Right cardiac atrium (tissue), 5 donors: ENCODE measurements at regions not wholly inside any gene's neighbourhood (a gene's known extent, or its start where the extent isn't known, plus 50 kb on each side); places are given as distances from the start of the nearest gene placed in this dataset.
"Not testable (repeated sequence)": the region's sequence is repeated elsewhere in the genome, so short reads cannot be mapped to it uniquely, and the experiment has no call there.

Experiments
- ATAC-seq, 2 donors: fragments of 200-7000 bp; cut with Tn5 transposase; one replicate each; pipeline versions ENCODE4 v1.8.0 to v1.9.1; 2020; ENCODE audit warnings: moderate library complexity in 2 of 2, mild to moderate bottlenecking in 1 of 2
- DNase-seq, 3 donors: peaks; one replicate each; pipeline ENCODE4 v3.0.0-alpha.2; 2020
- H3K27ac ChIP-seq: one replicate; pipeline ENCODE4 v1.5.1; 2013; ENCODE audit warnings: mild to moderate bottlenecking, low read length, control low read depth, moderate library complexity
- H3K27me3 ChIP-seq: one replicate; pipeline ENCODE4 v1.6.1; 2013; ENCODE audit not compliant: control insufficient read depth, insufficient read depth
- H3K4me1 ChIP-seq: one replicate; pipeline ENCODE4 v1.6.1; 2013; ENCODE audit warnings: low read length; ENCODE audit not compliant: control insufficient read depth, insufficient read depth
- H3K4me3 ChIP-seq: one replicate; pipeline ENCODE4 v1.5.1; 2013; ENCODE audit warnings: low read length, control low read depth
- H3K9me3 ChIP-seq: one replicate; pipeline ENCODE4 v1.6.1; 2013; ENCODE audit warnings: low read length; ENCODE audit not compliant: control insufficient read depth
- WGBS: extraction: QIAGEN DNeasy Blood & Tissue Kit; methylation state at CpG from one replicate; pipeline ENCODE4 v1.1.7; 2013; 5-methylcytosine and 5-hydroxymethylcytosine counted together
- intact Hi-C, 4 donors: fragments of 100-400 bp; cut with DNase I; formaldehyde crosslinking; loops; one replicate each; pipeline versions ENCODE4 v1.11.0 to v1.14.0; 2022 to 2023
- donor health status: healthy with polysubstance abuse.
- donor health status: DM: no; HTN: yes; CAD: no.
- donor health status: DM: no; HTN: no; CAD: no.
- donor health status: DM: no; HTN: yes; CAD: no; lungs with severe emphysema.
- donor health status: DM: yes; HTN: yes; CAD: no.

DNA sequence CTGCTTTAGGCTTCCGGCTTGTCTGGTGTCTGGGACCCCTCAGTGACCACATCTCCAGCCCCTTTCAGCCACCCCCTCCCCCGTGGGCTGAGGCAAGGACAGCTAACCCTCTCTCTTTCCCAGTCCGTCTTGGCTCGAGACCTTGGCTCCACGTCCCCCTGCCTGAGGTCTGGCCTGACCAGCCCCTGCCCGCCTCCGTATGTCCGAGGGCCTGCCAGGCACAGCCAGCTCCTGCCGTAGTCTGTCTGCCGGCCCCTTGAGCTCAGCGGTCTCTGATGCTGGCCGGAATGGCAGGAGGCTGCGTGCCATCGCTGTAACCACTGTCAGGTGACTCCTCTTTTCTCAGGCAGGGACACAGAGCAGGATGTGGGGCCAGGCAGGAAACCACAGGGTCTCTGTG is 73.3 kb upstream of the LRPAP1 start:
- intact Hi-C loops, result no loop called here
- no peaks in the 10 kb centered on the region for H3K4me1 ChIP-seq
- DNase-seq (no peak), ATAC-seq (no peak)
- H3K27ac ChIP-seq, result no peak overlapping the region
- H3K9me3 ChIP-seq, result no peaks in the 10 kb centered on the region
- WGBS, result 75% methylated on average over 14 of the region's 14 CpGs
- no peak overlapping the region for H3K4me3 ChIP-seq
- no peaks in the 10 kb centered on the region for H3K27me3 ChIP-seq

DNA sequence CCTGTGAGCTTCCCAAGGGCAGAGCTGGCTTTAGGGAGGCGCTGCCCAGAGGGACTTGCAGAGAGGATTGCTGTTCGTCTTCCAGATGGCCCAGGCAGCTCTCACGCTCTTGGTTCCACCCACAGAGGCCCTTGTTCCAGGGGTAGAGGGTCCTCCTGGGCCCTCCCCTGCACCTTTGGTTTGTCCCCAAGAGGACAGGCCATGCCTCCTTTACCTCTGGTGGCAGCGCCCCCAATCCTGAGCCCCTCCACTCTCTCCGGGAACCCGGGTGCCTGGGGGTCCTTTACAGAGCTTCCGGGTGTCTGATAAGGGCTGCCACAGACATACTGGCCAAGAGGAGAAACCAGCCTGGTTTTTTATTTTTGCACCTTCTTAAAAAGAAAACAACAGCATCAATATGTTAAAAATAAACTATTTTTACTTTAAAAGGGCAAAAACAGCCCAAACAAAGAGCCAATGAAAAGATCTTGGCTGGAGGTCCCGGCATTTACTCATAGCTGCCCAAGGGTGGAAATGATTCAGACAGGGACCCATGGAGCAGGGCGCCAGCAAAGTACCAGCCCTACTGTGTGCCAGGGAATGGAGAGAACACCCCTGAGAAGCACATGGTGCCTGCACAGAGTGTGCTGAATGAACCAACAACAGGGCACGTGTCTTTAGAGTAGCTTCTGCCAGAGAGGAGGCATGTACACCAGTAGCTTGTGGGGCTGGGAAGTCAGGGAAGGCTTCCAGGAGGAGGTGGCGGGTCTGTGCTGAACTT is 70.8 kb upstream of the LRPAP1 start:
- intact Hi-C loops, H3K27ac ChIP-seq, DNase-seq, H3K9me3 ChIP-seq, H3K4me3 ChIP-seq, H3K27me3 ChIP-seq, H3K4me1 ChIP-seq, ATAC-seq: not testable (repeated sequence)
- WGBS, result 64% methylated on average over 11 of the region's 11 CpGs

DNA sequence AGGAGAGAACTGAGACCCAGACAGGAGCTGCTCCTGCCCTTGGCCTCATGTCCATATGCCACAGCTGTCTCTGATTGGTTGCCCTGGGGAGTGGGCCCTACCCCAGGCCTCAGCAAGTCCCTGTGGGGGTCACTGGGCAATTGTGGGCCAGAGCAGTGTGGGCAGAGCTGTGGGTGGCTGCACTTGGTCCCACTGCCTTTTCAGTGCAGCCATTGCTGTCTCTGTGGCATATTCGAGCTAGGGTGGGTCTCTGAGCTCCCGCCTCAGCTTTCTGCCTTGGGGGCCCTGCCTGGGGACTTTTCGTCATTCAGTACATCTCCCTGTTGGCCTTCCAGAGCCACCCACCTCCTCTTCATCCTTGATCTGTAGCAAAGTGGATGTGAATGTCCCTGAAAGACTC is 69.8 kb upstream of the LRPAP1 start:
- Histone ChIP-seq H3K27ac (no peak overlapping the region), H3K4me1 (no peaks in the 10 kb centered on the region), H3K27me3 (no peaks in the 10 kb centered on the region), H3K9me3 (no peaks in the 10 kb centered on the region), H3K4me3 (no peak overlapping the region)
- no peak for DNase-seq
- no peak for ATAC-seq
- WGBS, result 72% methylated on average over 3 of the region's 3 CpGs
- intact Hi-C loops, result no loop called here

DNA sequence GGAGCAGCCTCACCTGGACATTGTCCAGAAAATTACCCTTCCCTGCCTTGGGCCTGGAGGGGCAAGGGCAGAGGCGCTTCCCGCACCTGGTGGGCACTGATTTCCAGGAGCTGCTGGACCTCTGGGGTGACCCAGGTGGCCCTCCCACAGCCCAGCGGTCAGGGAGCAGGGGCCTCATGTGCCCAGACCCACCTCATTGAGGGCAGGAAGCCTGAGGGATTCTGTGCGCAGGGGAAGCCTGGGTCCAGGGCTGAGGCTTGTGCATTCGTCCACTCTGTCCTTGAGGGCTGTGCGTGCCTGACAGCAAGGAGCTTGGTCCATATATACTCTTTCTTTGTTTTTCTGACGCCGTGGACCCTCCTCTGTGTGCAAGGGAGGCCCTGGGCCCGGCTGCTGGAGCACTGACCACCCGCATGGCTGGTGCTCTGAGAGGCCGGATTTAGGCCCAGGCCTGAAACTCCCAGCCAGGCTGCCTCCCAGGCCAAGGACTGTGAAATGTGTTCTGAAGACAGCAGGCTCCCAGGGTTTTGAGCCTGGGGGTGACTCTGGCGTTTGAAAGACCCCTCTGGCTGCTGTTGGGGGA is 69.0 kb upstream of the LRPAP1 start:
- intact Hi-C loops, H3K4me1 ChIP-seq: not testable (repeated sequence)
- WGBS, result 86% methylated on average over 12 of the region's 12 CpGs

DNA sequence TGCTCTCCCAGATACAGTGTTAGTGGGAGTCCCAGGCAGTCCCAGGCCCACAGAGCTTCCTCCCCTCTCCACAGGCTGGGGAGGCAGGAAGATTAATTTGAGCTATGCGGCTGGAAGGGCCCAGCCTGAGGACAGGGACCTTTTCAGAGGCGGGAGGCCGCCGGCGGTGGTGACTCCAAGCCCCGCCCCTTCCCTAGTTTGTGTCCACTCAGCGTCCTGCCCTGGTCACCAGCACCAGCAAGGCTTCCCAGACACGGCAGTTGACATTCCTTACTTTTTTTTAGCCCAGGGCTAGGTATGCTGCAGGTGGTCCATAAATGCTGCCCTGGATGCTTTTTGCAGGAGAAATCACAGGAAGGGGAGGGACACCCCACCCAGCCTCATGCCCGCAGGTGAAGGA is 67.7 kb upstream of the LRPAP1 start:
- no peaks in the 10 kb centered on the region for H3K9me3 ChIP-seq
- no peaks in the 10 kb centered on the region for H3K4me1 ChIP-seq
- no peak for DNase-seq
- no peak overlapping the region for H3K4me3 ChIP-seq
- ATAC-seq, result no peak
- no peak overlapping the region for H3K27ac ChIP-seq
- 47% methylated on average over 9 of the region's 9 CpGs for WGBS
- intact Hi-C loops, result no loop called here
- no peaks in the 10 kb centered on the region for H3K27me3 ChIP-seq

More for the DNA sequence above, 69.0 kb upstream of the LRPAP1 start:
- not testable (repeated sequence) for ATAC-seq, DNase-seq, H3K9me3 ChIP-seq, H3K27ac ChIP-seq, H3K27me3 ChIP-seq, H3K4me3 ChIP-seq

DNA sequence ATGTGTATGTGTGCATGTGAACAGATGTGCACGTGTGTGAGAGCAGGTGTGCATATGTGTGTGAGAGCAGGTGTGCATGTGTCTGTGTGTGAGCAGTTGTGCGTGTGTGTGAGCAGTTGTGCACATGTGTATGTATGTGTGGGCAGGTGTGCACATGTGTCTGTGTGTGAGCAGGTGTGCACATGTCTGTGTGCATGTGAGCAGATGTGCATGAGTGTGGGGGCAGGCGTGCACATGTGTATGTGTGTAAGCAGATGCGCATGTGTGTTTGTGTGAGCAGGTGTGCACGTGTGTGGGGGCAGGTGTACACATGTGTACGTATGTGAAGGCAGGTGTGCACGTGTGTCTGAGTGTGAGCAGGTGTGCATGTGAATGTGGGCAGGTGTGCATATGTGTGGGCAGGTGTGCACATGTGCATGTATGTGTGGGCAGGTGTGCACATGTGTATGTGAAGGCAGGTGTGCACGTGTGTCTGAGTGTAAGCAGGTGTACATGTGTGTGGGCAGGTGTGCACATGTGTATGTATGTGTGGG is 66.5 kb upstream of the LRPAP1 start:
- intact Hi-C loops, result no loop called here
- WGBS, result 89% methylated on average over 8 of the region's 8 CpGs

DNA sequence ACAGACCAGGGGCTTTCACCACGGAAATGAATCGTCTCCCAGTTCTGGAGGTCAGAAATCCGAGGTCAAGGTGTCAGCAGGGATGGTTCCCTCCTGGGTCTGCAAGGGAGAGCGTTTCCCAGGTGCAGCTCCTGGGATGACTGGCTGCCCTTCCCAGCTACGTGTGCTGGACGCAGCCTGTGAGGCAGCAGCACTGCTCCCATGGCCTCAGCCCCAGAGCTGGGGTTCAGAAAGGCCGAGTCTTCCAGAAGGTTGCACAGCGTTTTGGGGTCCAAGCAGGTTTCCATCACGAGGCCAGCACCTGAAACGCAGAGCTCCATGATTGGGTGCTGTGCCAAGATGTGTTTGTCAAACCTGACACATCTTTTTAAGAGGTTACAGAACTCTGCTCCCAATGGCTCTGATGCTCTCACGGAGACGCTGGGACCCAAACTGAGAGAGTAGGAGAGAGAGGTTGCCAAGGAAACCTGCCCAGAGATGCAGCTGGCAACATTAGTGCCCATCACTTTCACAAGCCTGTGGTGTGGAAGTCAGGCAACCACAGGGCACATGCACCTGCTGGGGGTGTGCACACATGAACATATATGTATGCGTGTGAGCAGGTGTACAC is 65.8 kb upstream of the LRPAP1 start:
- WGBS, result 67% methylated on average over 13 of the region's 13 CpGs
- H3K27ac ChIP-seq, H3K9me3 ChIP-seq, H3K4me3 ChIP-seq, intact Hi-C loops, ATAC-seq, DNase-seq, H3K4me1 ChIP-seq, H3K27me3 ChIP-seq: not testable (repeated sequence)

More for the DNA sequence above, 66.5 kb upstream of the LRPAP1 start:
- ATAC-seq (no peak), DNase-seq (no peak)
- Histone ChIP-seq H3K27me3 (no peaks in the 10 kb centered on the region), H3K9me3 (no peaks in the 10 kb centered on the region), H3K4me3 (no peak overlapping the region), H3K27ac (no peak overlapping the region), H3K4me1 (no peaks in the 10 kb centered on the region)

DNA sequence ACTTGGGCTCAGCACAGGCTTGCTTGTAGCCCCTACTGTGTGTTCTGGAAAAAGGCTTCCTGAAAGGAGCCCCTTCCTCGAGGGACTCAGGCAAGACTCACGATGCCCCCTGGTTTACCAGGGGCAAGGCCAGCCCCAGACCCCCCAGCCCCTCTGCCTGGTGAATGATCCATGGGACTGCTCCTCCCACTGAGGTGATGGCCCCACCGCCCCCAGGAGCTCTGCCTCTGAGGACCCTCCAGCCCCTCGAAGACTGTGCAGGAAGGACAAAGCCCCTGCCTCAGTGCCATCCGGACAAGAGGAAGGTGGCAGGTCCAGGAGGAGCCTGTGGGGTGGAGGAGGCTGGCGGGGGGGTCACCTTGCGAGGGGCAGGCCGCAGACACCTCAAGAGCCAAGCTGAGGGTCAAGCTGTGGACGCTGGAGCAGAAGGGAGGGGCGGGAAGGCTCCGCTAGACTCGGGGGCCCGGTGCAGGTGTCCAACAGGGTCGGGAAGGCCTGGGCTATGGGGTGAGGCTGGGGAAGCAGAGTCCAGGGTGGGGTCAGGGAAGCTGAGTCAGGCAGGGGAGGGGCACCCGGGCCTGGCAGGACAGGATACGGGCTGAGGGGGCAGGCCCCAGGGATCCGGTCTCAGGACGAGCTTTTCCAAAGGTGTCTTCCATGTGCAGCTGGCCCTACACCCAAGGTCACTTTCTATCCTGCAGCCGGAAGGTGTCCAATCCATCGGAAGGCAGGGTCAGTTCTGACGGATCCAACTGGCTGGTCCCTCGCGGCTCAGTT is 64.9 kb upstream of the LRPAP1 start:
- WGBS, result 78% methylated on average over 23 of the region's 23 CpGs
- DNase-seq, intact Hi-C loops, H3K4me1 ChIP-seq, H3K4me3 ChIP-seq, ATAC-seq, H3K27me3 ChIP-seq, H3K27ac ChIP-seq, H3K9me3 ChIP-seq: not testable (repeated sequence)

DNA sequence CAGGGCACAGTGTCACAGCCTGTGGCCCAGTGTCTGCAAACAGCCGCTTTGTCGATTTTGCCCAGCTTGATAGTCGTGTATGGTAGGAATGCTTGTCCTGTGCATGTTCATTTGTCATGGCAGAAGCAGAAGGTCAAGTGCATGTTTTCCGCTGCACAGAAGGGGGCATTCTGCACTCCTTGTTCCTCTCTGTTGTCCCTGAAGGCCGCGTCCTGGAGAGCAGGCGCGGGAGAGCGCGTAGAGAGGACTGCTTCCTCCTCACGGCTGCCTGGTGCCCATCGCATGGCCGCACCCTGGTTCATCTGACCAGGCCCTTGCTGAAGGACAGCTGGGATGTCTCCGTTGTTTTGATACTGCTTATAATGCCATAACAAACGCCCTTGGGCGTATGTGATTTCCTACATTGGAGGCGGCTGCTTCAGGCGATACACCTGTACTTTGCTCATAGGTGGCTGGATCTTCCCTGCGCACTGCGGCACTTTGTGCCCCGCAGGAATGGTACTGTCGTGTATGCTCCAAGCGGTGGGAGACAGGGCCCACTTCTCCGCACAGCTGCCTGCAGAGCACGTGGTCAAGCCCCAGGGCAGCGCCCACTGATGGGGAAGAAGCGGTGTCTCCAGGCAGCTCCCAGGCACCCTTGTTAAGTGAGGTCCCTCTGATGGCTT is 63.5 kb upstream of the LRPAP1 start:
- DNase-seq, H3K4me3 ChIP-seq, ATAC-seq, H3K27ac ChIP-seq, intact Hi-C loops, H3K27me3 ChIP-seq, H3K9me3 ChIP-seq, H3K4me1 ChIP-seq: not testable (repeated sequence)
- 82% methylated on average over 26 of the region's 27 CpGs for WGBS

DNA sequence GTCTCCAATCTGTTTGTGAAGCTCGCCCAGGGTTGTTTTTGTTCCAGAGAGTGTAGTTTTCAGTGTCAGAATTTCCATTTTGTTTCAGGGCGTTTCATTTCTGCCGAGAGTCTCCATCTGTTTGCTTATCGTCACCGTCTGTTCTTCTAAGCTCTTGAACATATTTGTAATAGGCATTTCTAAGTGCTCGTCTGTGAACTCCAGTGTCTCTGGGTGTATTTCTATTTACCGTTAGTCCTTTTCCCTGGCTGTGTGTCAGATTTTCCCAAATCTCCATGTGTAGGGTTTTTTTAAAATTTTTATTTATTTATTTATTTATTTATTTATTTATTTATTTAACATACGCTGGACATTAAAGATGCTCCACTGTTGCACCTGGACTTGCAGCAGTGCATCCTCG is 62.5 kb upstream of the LRPAP1 start:
- H3K4me1 ChIP-seq, H3K27me3 ChIP-seq, ATAC-seq, H3K4me3 ChIP-seq, H3K27ac ChIP-seq, H3K9me3 ChIP-seq, DNase-seq, intact Hi-C loops: not testable (repeated sequence)
- WGBS, result 79% methylated on average over 9 of the region's 9 CpGs
